ENCODE measurements at regions not wholly inside any gene's neighbourhood (a gene's known extent, or its start where the extent isn't known, plus 50 kb on each side); places are given as distances from the start of the nearest gene placed in this dataset.

GRCh38 chr3:13237776-13238490, 164.7 kb upstream of the IQSEC1 start:
- no peak for DNase-seq (ENCODE audit: low spot score in 2 of 2)
- no peak overlapping the region for H3K27ac ChIP-seq
- 87 to 90% methylated on average over 16 to 18 of the region's 18 CpGs for WGBS, 2 donors
- TF ChIP-seq EP300 (IDR thresholded peaks at IDR 0.05) = no peak
- no peak for TF ChIP-seq POLR2A (IDR thresholded peaks at IDR 0.05)
- TF ChIP-seq, protein P1, sequence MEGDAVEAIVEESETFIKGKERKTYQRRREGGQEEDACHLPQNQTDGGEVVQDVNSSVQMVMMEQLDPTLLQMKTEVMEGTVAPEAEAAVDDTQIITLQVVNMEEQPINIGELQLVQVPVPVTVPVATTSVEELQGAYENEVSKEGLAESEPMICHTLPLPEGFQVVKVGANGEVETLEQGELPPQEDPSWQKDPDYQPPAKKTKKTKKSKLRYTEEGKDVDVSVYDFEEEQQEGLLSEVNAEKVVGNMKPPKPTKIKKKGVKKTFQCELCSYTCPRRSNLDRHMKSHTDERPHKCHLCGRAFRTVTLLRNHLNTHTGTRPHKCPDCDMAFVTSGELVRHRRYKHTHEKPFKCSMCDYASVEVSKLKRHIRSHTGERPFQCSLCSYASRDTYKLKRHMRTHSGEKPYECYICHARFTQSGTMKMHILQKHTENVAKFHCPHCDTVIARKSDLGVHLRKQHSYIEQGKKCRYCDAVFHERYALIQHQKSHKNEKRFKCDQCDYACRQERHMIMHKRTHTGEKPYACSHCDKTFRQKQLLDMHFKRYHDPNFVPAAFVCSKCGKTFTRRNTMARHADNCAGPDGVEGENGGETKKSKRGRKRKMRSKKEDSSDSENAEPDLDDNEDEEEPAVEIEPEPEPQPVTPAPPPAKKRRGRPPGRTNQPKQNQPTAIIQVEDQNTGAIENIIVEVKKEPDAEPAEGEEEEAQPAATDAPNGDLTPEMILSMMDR (IDR thresholded peaks at IDR 0.05) = no peak
- peaks cover 0 to 14% (median 0%) of the 10 kb centered on the region in 4 donors for H3K4me1 ChIP-seq
- H3K9me3 ChIP-seq = no peaks in the 10 kb centered on the region
- no peaks in the 10 kb centered on the region for H3K36me3 ChIP-seq
- no peak overlapping the region for H3K4me3 ChIP-seq
- peaks cover 0 to 10% of the 10 kb centered on the region in 2 donors for H3K27me3 ChIP-seq

- Histone ChIP-seq H3K27ac (no peak overlapping the region), H3K27me3 (peaks cover 0 to 10% of the 10 kb centered on the region in 2 donors), H3K4me1 (peaks cover 0 to 14% (median 0%) of the 10 kb centered on the region in 4 donors), H3K36me3 (no peaks in the 10 kb centered on the region), H3K9me3 (no peaks in the 10 kb centered on the region), H3K4me3 (no peak overlapping the region)
- TF ChIP-seq, protein P1 (IDR thresholded peaks at IDR 0.05) = no peak
- TF ChIP-seq EP300 (IDR thresholded peaks at IDR 0.05) (no peak), POLR2A (IDR thresholded peaks at IDR 0.05) (no peak)
- DNase-seq (ENCODE audit: low spot score in 2 of 2) = no peak
- WGBS, 2 donors = 89 to 91% methylated on average over 10 to 13 of the region's 14 CpGs
Measured at GRCh38 chr3:13236557-13237173, 163.4 kb upstream of the IQSEC1 start.

GRCh38 chr3:13235897-13236296, 162.7 kb upstream of the IQSEC1 start:
- no peak for DNase-seq (ENCODE audit: low spot score in 2 of 2)
- peaks cover 0 to 14% (median 0%) of the 10 kb centered on the region in 4 donors for H3K4me1 ChIP-seq
- H3K4me3 ChIP-seq = no peak overlapping the region
- peaks cover 0 to 10% of the 10 kb centered on the region in 2 donors for H3K27me3 ChIP-seq
- 74 to 79% methylated on average over 11 of the region's 11 CpGs for WGBS, 2 donors
- no peaks in the 10 kb centered on the region for H3K36me3 ChIP-seq
- no peaks in the 10 kb centered on the region for H3K9me3 ChIP-seq
- no peak overlapping the region for H3K27ac ChIP-seq
- TF ChIP-seq POLR2A (IDR thresholded peaks at IDR 0.05) = no peak
- TF ChIP-seq EP300 (IDR thresholded peaks at IDR 0.05) = no peak
- TF ChIP-seq, protein P1 (IDR thresholded peaks at IDR 0.05) = no peak

DNA sequence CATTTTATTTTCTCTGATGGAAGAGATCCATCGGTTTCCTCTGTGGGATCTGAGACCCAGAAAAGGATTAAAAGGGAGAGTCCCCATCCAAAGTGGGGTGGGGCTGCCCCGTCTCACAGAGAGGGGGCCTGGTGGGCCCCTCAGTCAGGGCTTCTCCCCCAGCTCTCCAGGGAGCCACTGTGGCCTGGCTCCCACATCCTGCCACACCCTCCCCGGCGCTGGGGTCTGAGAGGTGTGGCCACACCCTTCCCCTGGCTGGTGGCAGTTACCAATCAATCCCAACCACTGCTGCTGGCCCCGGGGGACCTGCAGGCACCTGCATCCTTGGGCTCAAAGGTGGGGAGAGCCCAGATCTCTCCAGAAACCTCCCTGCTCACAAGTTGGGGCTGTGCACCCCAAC, 161.8 kb upstream of the IQSEC1 start:
- no peaks in the 10 kb centered on the region for H3K36me3 ChIP-seq
- H3K27me3 ChIP-seq = peaks cover 0 to 10% of the 10 kb centered on the region in 2 donors
- no peak overlapping the region for H3K4me3 ChIP-seq
- no peaks in the 10 kb centered on the region for H3K9me3 ChIP-seq
- peaks cover 0 to 14% (median 0%) of the 10 kb centered on the region in 4 donors for H3K4me1 ChIP-seq
- TF ChIP-seq, protein P1 (IDR thresholded peaks at IDR 0.05) = no peak
- no peak for TF ChIP-seq EP300 (IDR thresholded peaks at IDR 0.05)
- TF ChIP-seq POLR2A (IDR thresholded peaks at IDR 0.05) = no peak
- no peak for DNase-seq (ENCODE audit: low spot score in 2 of 2)
- H3K27ac ChIP-seq = no peak overlapping the region
- WGBS, 2 donors = 15 to 21% methylated on average over 4 of the region's 5 CpGs

- TF ChIP-seq EP300 (IDR thresholded peaks at IDR 0.05) (no peak), POLR2A (IDR thresholded peaks at IDR 0.05) (no peak)
- TF ChIP-seq, protein P1 (IDR thresholded peaks at IDR 0.05) = no peak
- no peak for DNase-seq (ENCODE audit: low spot score in 2 of 2)
- no peak overlapping the region for H3K4me3 ChIP-seq
- H3K4me1 ChIP-seq = peaks cover 0 to 14% (median 0%) of the 10 kb centered on the region in 4 donors
- H3K9me3 ChIP-seq = no peaks in the 10 kb centered on the region
- WGBS, 2 donors = 19 to 24% methylated on average over 9 of the region's 9 CpGs
- H3K36me3 ChIP-seq = no peaks in the 10 kb centered on the region
- H3K27ac ChIP-seq = no peak overlapping the region
- peaks cover 0 to 10% of the 10 kb centered on the region in 2 donors for H3K27me3 ChIP-seq
Measured at GRCh38 chr3:13234666-13235065, 161.4 kb upstream of the IQSEC1 start.
